RWPE2 (cell line): ENCODE measurements at regions not wholly inside any gene's neighbourhood (a gene's known extent, or its start where the extent isn't known, plus 50 kb on each side); places are given as distances from the start of the nearest gene placed in this dataset.

Source experiments
- ATAC-seq: fragments of 200-7000 bp; cut with Tn5 transposase; 3 replicates; pipeline ENCODE4 v1.9.1; 2021; ENCODE audit warnings: low read depth
- DNase-seq: peaks from one replicate; pipeline ENCODE4 v3.0.0-alpha.2; 2020; ENCODE audit warnings: low spot score
- H3K27ac ChIP-seq: fragments of 450-650 bp; 2 replicates; pipeline ENCODE4 v1.5.1; 2017; ENCODE audit warnings: mild to moderate bottlenecking; ENCODE audit not compliant: poor library complexity, severe bottlenecking
- H3K27me3 ChIP-seq: fragments of 250-450 bp; sonication (Bioruptor Pico); 2 replicates; pipeline ENCODE4 v1.5.1; 2021; ENCODE audit warnings: mild to moderate bottlenecking, moderate library complexity; ENCODE audit not compliant: insufficient read depth, poor library complexity, severe bottlenecking
- H3K36me3 ChIP-seq: fragments of 250-450 bp; sonication (Bioruptor Pico); 2 replicates; pipeline ENCODE4 v1.5.1; 2020; ENCODE audit warnings: low read depth, mild to moderate bottlenecking, moderate library complexity
- H3K4me1 ChIP-seq: fragments of 250-450 bp; sonication (Bioruptor Pico); 2 replicates; pipeline ENCODE4 v1.5.1; 2021; ENCODE audit warnings: mild to moderate bottlenecking, moderate library complexity; ENCODE audit not compliant: insufficient read depth, poor library complexity, severe bottlenecking
- H3K4me3 ChIP-seq: fragments of 250-450 bp; sonication (Bioruptor Pico); 2 replicates; pipeline ENCODE4 v1.5.1; 2021; ENCODE audit warnings: mild to moderate bottlenecking, moderate library complexity; ENCODE audit not compliant: severe bottlenecking
- H3K9me3 ChIP-seq: fragments of 250-450 bp; sonication (Bioruptor Pico); 2 replicates; pipeline ENCODE4 v1.5.1; 2021; ENCODE audit warnings: mild to moderate bottlenecking, moderate library complexity; ENCODE audit not compliant: severe bottlenecking
- CTCF ChIP-seq: fragments of 450-650 bp; IDR thresholded peaks from one replicate; pipeline ENCODE4 v1.5.1; 2017; ENCODE audit warnings: mild to moderate bottlenecking, moderate library complexity; ENCODE audit not compliant: poor library complexity, severe bottlenecking

DNA sequence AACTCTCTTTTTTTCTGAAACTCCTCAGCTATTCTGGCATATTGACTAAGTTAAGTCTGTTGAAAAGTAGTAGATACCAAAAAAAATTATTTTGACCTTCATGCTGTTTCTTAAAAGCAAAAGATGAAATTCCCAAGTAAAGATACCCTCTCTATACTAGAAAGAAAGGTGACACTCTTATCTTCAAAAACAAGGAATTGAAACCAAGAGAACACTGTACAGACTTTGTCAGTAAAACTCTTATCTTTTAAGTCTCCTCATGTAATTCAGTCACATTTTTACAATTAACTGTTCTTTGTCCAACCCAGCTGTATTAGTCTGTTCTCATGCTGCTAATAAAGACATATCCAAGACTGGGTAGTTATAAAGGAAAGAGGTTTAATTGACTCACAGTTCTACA is 496.2 kb downstream of the LTN1 start:
- H3K9me3 ChIP-seq: no peaks in the 10 kb centered on the region
- TF ChIP-seq CTCF: no peak
- ATAC-seq: no peak

GRCh38 chr21:28492127-28492526 is 500.6 kb downstream of the LTN1 start:
- Histone ChIP-seq H3K36me3 (no peaks in the 10 kb centered on the region), H3K9me3 (no peaks in the 10 kb centered on the region), H3K4me1 (no peaks in the 10 kb centered on the region), H3K27me3 (no peaks in the 10 kb centered on the region), H3K27ac (no peak overlapping the region), H3K4me3 (no peak overlapping the region)
- no peak for TF ChIP-seq CTCF
- DNase-seq (no peak), ATAC-seq (no peak)

More for the DNA sequence above, 496.2 kb downstream of the LTN1 start:
- no peak overlapping the region for H3K27ac ChIP-seq
- peaks cover 5% of the 10 kb centered on the region; the same call in 1 of the 2 replicates for H3K36me3 ChIP-seq
- no peaks in the 10 kb centered on the region for H3K27me3 ChIP-seq
- DNase-seq: no peak
- peaks cover 7% of the 10 kb centered on the region for H3K4me1 ChIP-seq
- H3K4me3 ChIP-seq: no peak overlapping the region

GRCh38 chr21:28489821-28490350 is 502.8 kb downstream of the LTN1 start:
- TF ChIP-seq CTCF: no peak
- no peaks in the 10 kb centered on the region for H3K4me1 ChIP-seq
- no peak for ATAC-seq
- no peak for DNase-seq
- H3K36me3 ChIP-seq: no peaks in the 10 kb centered on the region
- no peaks in the 10 kb centered on the region for H3K27me3 ChIP-seq
- no peaks in the 10 kb centered on the region for H3K9me3 ChIP-seq
- H3K27ac ChIP-seq: no peak overlapping the region
- H3K4me3 ChIP-seq: no peak overlapping the region

DNA sequence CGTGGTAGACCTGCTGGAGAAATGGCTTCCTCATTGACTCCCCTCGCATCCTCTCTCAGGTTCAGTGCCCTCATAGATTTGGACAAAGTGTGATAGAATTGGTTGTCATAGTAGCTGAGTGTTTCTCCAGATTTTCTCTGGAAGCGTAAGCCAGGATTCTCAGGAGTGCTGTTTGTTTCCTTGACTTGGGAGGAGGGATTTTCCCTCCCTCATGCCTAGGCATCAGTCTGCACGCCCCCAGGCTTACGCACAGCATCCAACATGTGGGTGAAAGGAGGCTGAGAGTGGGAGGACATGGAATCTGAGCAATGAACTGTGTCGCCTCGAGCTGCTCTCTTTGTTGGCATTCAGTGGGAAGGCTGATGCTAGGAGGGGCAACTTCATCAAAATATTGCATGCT is 503.5 kb downstream of the LTN1 start:
- no peaks in the 10 kb centered on the region for H3K27me3 ChIP-seq
- no peaks in the 10 kb centered on the region for H3K4me1 ChIP-seq
- ATAC-seq: no peak
- H3K36me3 ChIP-seq: no peaks in the 10 kb centered on the region
- no peak for DNase-seq
- H3K27ac ChIP-seq: no peak overlapping the region
- H3K9me3 ChIP-seq: no peaks in the 10 kb centered on the region
- no peak overlapping the region for H3K4me3 ChIP-seq
- TF ChIP-seq CTCF: no peak

GRCh38 chr21:28487455-28488070 is 505.1 kb downstream of the LTN1 start:
- H3K4me3 ChIP-seq: no peak overlapping the region
- ATAC-seq: no peak
- no peaks in the 10 kb centered on the region for H3K36me3 ChIP-seq
- no peaks in the 10 kb centered on the region for H3K4me1 ChIP-seq
- H3K27me3 ChIP-seq: no peaks in the 10 kb centered on the region
- H3K9me3 ChIP-seq: no peaks in the 10 kb centered on the region
- no peak for DNase-seq
- no peak for TF ChIP-seq CTCF
- H3K27ac ChIP-seq: no peak overlapping the region
